ENCODE measurements at regions not wholly inside any gene's neighbourhood (a gene's known extent, or its start where the extent isn't known, plus 50 kb on each side); places are given as distances from the start of the nearest gene placed in this dataset.

- H3K4me1 Mint-ChIP-seq (ENCODE audit: low read depth), result no peaks in the 10 kb centered on the region
- H3K4me3 Mint-ChIP-seq, result no peak overlapping the region
- H3K9me3 Mint-ChIP-seq, result no peaks in the 10 kb centered on the region
- no peak overlapping the region for H3K27ac Mint-ChIP-seq
- no peaks in the 10 kb centered on the region for H3K36me3 Mint-ChIP-seq (ENCODE audit: low read depth)
- intact Hi-C loops (cut with micrococcal nuclease), result no loop called here
- H3K27me3 Mint-ChIP-seq, result no peaks in the 10 kb centered on the region
Measured at GRCh38 chr10:131758062-131758938, 142.5 kb upstream of the PPP2R2D start.

- no peak overlapping the region for H3K27ac Mint-ChIP-seq
- H3K4me1 Mint-ChIP-seq (ENCODE audit: low read depth), result no peaks in the 10 kb centered on the region
- H3K9me3 Mint-ChIP-seq, result no peaks in the 10 kb centered on the region
- intact Hi-C loops (cut with micrococcal nuclease), result no loop called here
- H3K27me3 Mint-ChIP-seq, result no peaks in the 10 kb centered on the region
- no peak overlapping the region for H3K4me3 Mint-ChIP-seq
- H3K36me3 Mint-ChIP-seq (ENCODE audit: low read depth), result no peaks in the 10 kb centered on the region
Measured at GRCh38 chr10:131758939-131759301, 141.9 kb upstream of the PPP2R2D start.

GRCh38 chr10:131759347-131759746 is 141.5 kb upstream of the PPP2R2D start:
- Mint-ChIP-seq H3K36me3 (ENCODE audit: low read depth) (no peaks in the 10 kb centered on the region), H3K4me1 (ENCODE audit: low read depth) (no peaks in the 10 kb centered on the region), H3K27ac (no peak overlapping the region), H3K27me3 (no peaks in the 10 kb centered on the region), H3K4me3 (no peak overlapping the region), H3K9me3 (no peaks in the 10 kb centered on the region)
- intact Hi-C loops (cut with micrococcal nuclease), result no loop called here

- no peaks in the 10 kb centered on the region for H3K4me1 Mint-ChIP-seq (ENCODE audit: low read depth)
- intact Hi-C loops (cut with micrococcal nuclease), result no loop called here
- H3K27ac Mint-ChIP-seq, result no peak overlapping the region
- no peaks in the 10 kb centered on the region for H3K36me3 Mint-ChIP-seq (ENCODE audit: low read depth)
- no peak overlapping the region for H3K4me3 Mint-ChIP-seq
- no peaks in the 10 kb centered on the region for H3K9me3 Mint-ChIP-seq
- no peaks in the 10 kb centered on the region for H3K27me3 Mint-ChIP-seq
Measured at GRCh38 chr10:131760416-131761166, 140.2 kb upstream of the PPP2R2D start.

GRCh38 chr10:131762789-131763696 is 137.8 kb upstream of the PPP2R2D start:
- no peaks in the 10 kb centered on the region for H3K36me3 Mint-ChIP-seq (ENCODE audit: low read depth)
- H3K27ac Mint-ChIP-seq, result no peak overlapping the region
- intact Hi-C loops (cut with micrococcal nuclease), result no loop called here
- H3K4me3 Mint-ChIP-seq, result no peak overlapping the region
- no peaks in the 10 kb centered on the region for H3K4me1 Mint-ChIP-seq (ENCODE audit: low read depth)
- H3K9me3 Mint-ChIP-seq, result no peaks in the 10 kb centered on the region
- H3K27me3 Mint-ChIP-seq, result no peaks in the 10 kb centered on the region

- H3K4me1 Mint-ChIP-seq (ENCODE audit: low read depth), result no peaks in the 10 kb centered on the region
- no peak overlapping the region for H3K4me3 Mint-ChIP-seq
- intact Hi-C loops (cut with micrococcal nuclease), result no loop called here
Measured at GRCh38 chr10:131764929-131765328, 135.9 kb upstream of the PPP2R2D start.

GRCh38 chr10:131766096-131766495 is 134.7 kb upstream of the PPP2R2D start:
- intact Hi-C loops (cut with micrococcal nuclease), result no loop called here
- Mint-ChIP-seq H3K27ac (no peak overlapping the region), H3K9me3 (no peaks in the 10 kb centered on the region), H3K27me3 (no peaks in the 10 kb centered on the region), H3K4me1 (ENCODE audit: low read depth) (no peaks in the 10 kb centered on the region), H3K4me3 (no peak overlapping the region), H3K36me3 (ENCODE audit: low read depth) (no peaks in the 10 kb centered on the region)

More at GRCh38 chr10:131764929-131765328, 135.9 kb upstream of the PPP2R2D start:
- no peaks in the 10 kb centered on the region for H3K27me3 Mint-ChIP-seq
- H3K27ac Mint-ChIP-seq, result no peak overlapping the region
- H3K36me3 Mint-ChIP-seq (ENCODE audit: low read depth), result no peaks in the 10 kb centered on the region
- H3K9me3 Mint-ChIP-seq, result no peaks in the 10 kb centered on the region

- Mint-ChIP-seq H3K4me3 (no peak overlapping the region), H3K27ac (no peak overlapping the region), H3K4me1 (ENCODE audit: low read depth) (no peaks in the 10 kb centered on the region), H3K9me3 (no peaks in the 10 kb centered on the region), H3K27me3 (no peaks in the 10 kb centered on the region), H3K36me3 (ENCODE audit: low read depth) (no peaks in the 10 kb centered on the region)
- intact Hi-C loops (cut with micrococcal nuclease), result no loop called here
Measured at GRCh38 chr10:131767716-131768115, 133.1 kb upstream of the PPP2R2D start.

- Mint-ChIP-seq H3K9me3 (no peaks in the 10 kb centered on the region), H3K4me1 (ENCODE audit: low read depth) (no peaks in the 10 kb centered on the region), H3K4me3 (no peak overlapping the region), H3K36me3 (ENCODE audit: low read depth) (no peaks in the 10 kb centered on the region), H3K27me3 (no peaks in the 10 kb centered on the region), H3K27ac (no peak overlapping the region)
- intact Hi-C loops (cut with micrococcal nuclease), result no loop called here
Measured at GRCh38 chr10:131769571-131770410, 131.0 kb upstream of the PPP2R2D start.

- Mint-ChIP-seq H3K27me3 (no peaks in the 10 kb centered on the region), H3K4me3 (no peak overlapping the region), H3K4me1 (ENCODE audit: low read depth) (no peaks in the 10 kb centered on the region), H3K9me3 (peaks cover 11% of the 10 kb centered on the region), H3K27ac (no peak overlapping the region), H3K36me3 (ENCODE audit: low read depth) (no peaks in the 10 kb centered on the region)
- intact Hi-C loops (cut with micrococcal nuclease), result no loop called here
Measured at GRCh38 chr10:131770946-131771633, 129.7 kb upstream of the PPP2R2D start.

GRCh38 chr10:131771634-131772358 is 129.0 kb upstream of the PPP2R2D start:
- H3K4me3 Mint-ChIP-seq, result no peak overlapping the region
- intact Hi-C loops (cut with micrococcal nuclease), result no loop called here
- H3K27ac Mint-ChIP-seq, result no peak overlapping the region
- no peaks in the 10 kb centered on the region for H3K36me3 Mint-ChIP-seq (ENCODE audit: low read depth)
- H3K27me3 Mint-ChIP-seq, result no peaks in the 10 kb centered on the region
- peaks cover 18% of the 10 kb centered on the region for H3K9me3 Mint-ChIP-seq
- H3K4me1 Mint-ChIP-seq (ENCODE audit: low read depth), result no peaks in the 10 kb centered on the region

- H3K4me3 Mint-ChIP-seq, result no peak overlapping the region
- intact Hi-C loops (cut with micrococcal nuclease), result no loop called here
- H3K4me1 Mint-ChIP-seq (ENCODE audit: low read depth), result no peaks in the 10 kb centered on the region
- no peaks in the 10 kb centered on the region for H3K36me3 Mint-ChIP-seq (ENCODE audit: low read depth)
- no peaks in the 10 kb centered on the region for H3K27me3 Mint-ChIP-seq
- no peak overlapping the region for H3K27ac Mint-ChIP-seq
- H3K9me3 Mint-ChIP-seq, result peaks cover 25% of the 10 kb centered on the region
Measured at GRCh38 chr10:131772441-131772840, 128.4 kb upstream of the PPP2R2D start.

Data from dendritic cell treated with granulocyte-macrophage colony-stimulating factor and Interleukin-4, amounts not matched to agents 40 ng/mL and 50 ng/mL, for 4 days (primary cell).